H1 (cell line): ENCODE measurements at regions not wholly inside any gene's neighbourhood (a gene's known extent, or its start where the extent isn't known, plus 50 kb on each side); places are given as distances from the start of the nearest gene placed in this dataset.

Source experiments
- CTCF ChIA-PET: fragments of 300-600 bp; sonication (Branson Sonifier 250); formaldehyde crosslinking; loops from one replicate; lab custom pipeline; 2021; ENCODE audit not compliant: partially characterized antibody; lab: Charles Lee
- POLR2A ChIA-PET: fragments of 300-600 bp; sonication (Branson Sonifier 250); formaldehyde crosslinking; loops from one replicate; lab custom pipeline; 2021; ENCODE audit warnings: inconsistent platforms; ENCODE audit not compliant: partially characterized antibody; lab: Charles Lee
- DNase-seq, 2 experiments: peaks; one replicate each; pipeline versions ENCODE4 v3.0.0 to v3.0.0-alpha.2; 2010 to 2022; ENCODE audit warnings: low spot score in 2 of 2, low read depth in 1 of 2, mixed read lengths in 1 of 2
- FAIRE-seq: peaks from 2 replicates; lab custom pipeline; 2011; peaks lifted over from hg19 to GRCh38; lab: Jason Lieb, UNC
- H2AFZ ChIP-seq: 2 replicates; pipeline ENCODE4 v1.8.1; 2012; ENCODE audit warnings: low read length, inconsistent platforms
- H2AK5ac ChIP-seq: 2 replicates; pipeline ENCODE4 v1.6.1; 2013; ENCODE audit warnings: low read depth, low read length
- H2BK120ac ChIP-seq: replicated peaks from 2 replicates; pipeline ENCODE3; 2013; ENCODE audit warnings: low read depth, low read length, inconsistent platforms
- H2BK12ac ChIP-seq: 2 replicates; pipeline ENCODE4 v1.6.1; 2013; ENCODE audit warnings: low read depth, low read length
- H2BK15ac ChIP-seq: 2 replicates; pipeline ENCODE4 v1.6.1; 2013; ENCODE audit warnings: low read length
- H2BK20ac ChIP-seq: 2 replicates; pipeline ENCODE4 v1.6.1; 2013; ENCODE audit warnings: low read length
- H2BK5ac ChIP-seq: 2 replicates; pipeline ENCODE4 v1.6.1; 2013; ENCODE audit warnings: low read depth, low read length
- H3K14ac ChIP-seq: 2 replicates; pipeline ENCODE4 v1.6.1; 2013; ENCODE audit warnings: inconsistent platforms; ENCODE audit not compliant: insufficient read length
- H3K18ac ChIP-seq: 2 replicates; pipeline ENCODE4 v1.6.1; 2013; ENCODE audit warnings: low read length; ENCODE audit errors: extremely low read depth
- H3K23ac ChIP-seq: 2 replicates; pipeline ENCODE4 v1.6.1; 2013; ENCODE audit warnings: inconsistent platforms; ENCODE audit not compliant: insufficient read length
- H3K23me2 ChIP-seq: 2 replicates; pipeline ENCODE4 v1.6.1; 2013; ENCODE audit warnings: low read depth, low read length
- H3K27ac ChIP-seq: 2 replicates; pipeline ENCODE4 v1.6.1; 2011; ENCODE audit warnings: low read depth, low read length, inconsistent platforms
- H3K27me3 ChIP-seq, 4 experiments: replicated peaks in 1 of 4; 1 replicate in 1 of 4; 2 replicates in 3 of 4; pipeline versions ENCODE4 v1.6.1 to v1.8.1; 2011 to 2013; ENCODE audit warnings: low read length in 3 of 4, mild to moderate bottlenecking in 3 of 4, inconsistent platforms in 2 of 4, mixed read lengths in 2 of 4, moderate library complexity in 1 of 4; ENCODE audit not compliant: control insufficient read depth in 3 of 4, insufficient read depth in 3 of 4; ENCODE audit errors: extremely low read depth in 1 of 4
- H3K36me3 ChIP-seq, 4 experiments: 2 replicates each; pipeline versions ENCODE4 v1.6.1 to v1.8.1; 2011 to 2013; ENCODE audit warnings: mild to moderate bottlenecking in 4 of 4, low read length in 3 of 4, moderate library complexity in 2 of 4, control low read depth in 1 of 4, inconsistent platforms in 1 of 4; ENCODE audit not compliant: insufficient read depth in 4 of 4, control insufficient read depth in 2 of 4
- H3K4ac ChIP-seq: replicated peaks from 2 replicates; pipeline ENCODE3; 2013; ENCODE audit warnings: low read length, low read depth, mixed read lengths, inconsistent platforms; ENCODE audit not compliant: insufficient read length
- H3K4me1 ChIP-seq, 4 experiments: replicated peaks in 1 of 4; 1 replicate in 1 of 4; 2 replicates in 3 of 4; pipeline versions ENCODE4 v1.6.1 to v1.8.1; 2011 to 2013; ENCODE audit warnings: low read length in 3 of 4, inconsistent platforms in 2 of 4, mixed read lengths in 1 of 4; ENCODE audit not compliant: insufficient read depth in 4 of 4, control insufficient read depth in 3 of 4
- H3K4me2 ChIP-seq, 2 experiments: 2 replicates each; pipeline versions ENCODE4 v1.6.1 to v1.8.1; 2011 to 2013; ENCODE audit warnings: low read depth in 2 of 2, low read length in 2 of 2, control low read depth in 1 of 2, inconsistent platforms in 1 of 2, mild to moderate bottlenecking in 1 of 2; ENCODE audit not compliant: insufficient read depth in 1 of 2
- H3K4me3 ChIP-seq, 4 experiments: fragments of 200-600, 300-600 bp in 1 of 4; sonication (generic), shearing (Covaris generic), sonication (Bioruptor Twin) in 1 of 4; 2 replicates each; pipeline versions ENCODE4 v1.5.1 to v1.8.1; 2011 to 2016; ENCODE audit warnings: low read length in 4 of 4, low read depth in 3 of 4, control low read depth in 2 of 4, inconsistent platforms in 2 of 4, mild to moderate bottlenecking in 2 of 4, mixed read lengths in 1 of 4, moderate library complexity in 1 of 4; ENCODE audit not compliant: insufficient read depth in 2 of 4; ENCODE audit errors: extremely low read depth in 1 of 4
- H3K56ac ChIP-seq: replicated peaks from 2 replicates; pipeline ENCODE3; 2013; ENCODE audit warnings: low read depth, mild to moderate bottlenecking, mixed read lengths, low read length, inconsistent platforms; ENCODE audit not compliant: insufficient read length
- H3K79me1 ChIP-seq: 2 replicates; pipeline ENCODE4 v1.6.1; 2013; ENCODE audit warnings: low read depth, low read length, control low read depth
- H3K79me2 ChIP-seq, 2 experiments: 2 replicates each; pipeline versions ENCODE4 v1.6.1 to v1.8.1; 2012 to 2013; ENCODE audit warnings: low read length in 2 of 2, mild to moderate bottlenecking in 2 of 2, inconsistent platforms in 1 of 2; ENCODE audit not compliant: insufficient read depth in 2 of 2, control insufficient read depth in 1 of 2
- H3K9ac ChIP-seq, 4 experiments: replicated peaks in 1 of 4; 1 replicate in 1 of 4; 2 replicates in 3 of 4; pipeline versions ENCODE4 v1.6.1 to v1.8.1; 2011 to 2013; ENCODE audit warnings: low read depth in 3 of 4, low read length in 3 of 4, control low read depth in 2 of 4, mild to moderate bottlenecking in 2 of 4, moderate library complexity in 2 of 4, inconsistent platforms in 1 of 4; ENCODE audit errors: extremely low read depth in 1 of 4
- H3K9me3 ChIP-seq, 2 experiments: 2 replicates each; pipeline versions ENCODE4 v1.6.1 to v1.8.1; 2012 to 2013; ENCODE audit warnings: mild to moderate bottlenecking in 2 of 2, moderate library complexity in 2 of 2, control low read depth in 1 of 2, inconsistent platforms in 1 of 2, low read depth in 1 of 2, low read length in 1 of 2, mixed read lengths in 1 of 2; ENCODE audit not compliant: insufficient read depth in 2 of 2
- H4K20me1 ChIP-seq, 2 experiments: replicated peaks in 1 of 2; 2 replicates each; pipeline versions ENCODE3 to v1.8.1; 2011 to 2013; ENCODE audit warnings: inconsistent platforms in 2 of 2, low read length in 2 of 2, mild to moderate bottlenecking in 1 of 2; ENCODE audit not compliant: insufficient read depth in 2 of 2, control insufficient read depth in 1 of 2
- H4K5ac ChIP-seq: 2 replicates; pipeline ENCODE4 v1.6.1; 2013; ENCODE audit warnings: low read length, low read depth, mixed read lengths, inconsistent platforms; ENCODE audit not compliant: insufficient read length
- H4K8ac ChIP-seq: 2 replicates; pipeline ENCODE4 v1.8.0; 2013; ENCODE audit warnings: mild to moderate bottlenecking, moderate library complexity, low read length, inconsistent platforms; ENCODE audit not compliant: insufficient read depth; ENCODE audit errors: extremely low read depth
- H4K91ac ChIP-seq: replicated peaks from 2 replicates; pipeline ENCODE3; 2013; ENCODE audit warnings: low read length, mixed read lengths, inconsistent platforms; ENCODE audit not compliant: insufficient read length
- BRCA1 ChIP-seq: IDR thresholded peaks from 2 replicates; pipeline ENCODE4 v1.6.1; 2012; ENCODE audit warnings: low read depth, low read length, improper control_type of control experiment
- CBX8 ChIP-seq: fragments of 300-800, 300-1000 bp; sonication (generic); IDR thresholded peaks from 2 replicates; pipeline ENCODE4 v1.7.1; 2016; ENCODE audit warnings: low read depth, low read length, borderline replicate concordance
- EZH2 ChIP-seq: fragments of 200-600 bp; sonication (generic); IDR thresholded peaks from 2 replicates; pipeline ENCODE4 v1.7.1; 2012; ENCODE audit warnings: low read depth, mild to moderate bottlenecking, moderate library complexity, low read length, inconsistent platforms; ENCODE audit not compliant: severe bottlenecking
- JUND ChIP-seq: IDR thresholded peaks from 2 replicates; pipeline ENCODE4 v1.6.1; 2011; ENCODE audit warnings: mild to moderate bottlenecking, improper control_type of control experiment, low read length
- KDM1A ChIP-seq: fragments of 200-600, 300-600 bp; sonication (generic); IDR thresholded peaks from 2 replicates; pipeline ENCODE4 v1.7.1; 2016; ENCODE audit warnings: mild to moderate bottlenecking, low read length, borderline replicate concordance
- NRF1 ChIP-seq: IDR thresholded peaks from 2 replicates; pipeline ENCODE4 v1.6.1; 2011; ENCODE audit warnings: mild to moderate bottlenecking, low read depth, low read length, improper control_type of control experiment
- RBBP5 ChIP-seq: IDR thresholded peaks from 2 replicates; pipeline ENCODE4 v1.7.1; 2012; ENCODE audit warnings: low read depth, mild to moderate bottlenecking, inconsistent platforms, low read length, moderate library complexity, borderline replicate concordance
- RFX5 ChIP-seq: IDR thresholded peaks from 2 replicates; pipeline ENCODE4 v1.6.1; 2011; ENCODE audit warnings: low read depth, low read length, improper control_type of control experiment, borderline replicate concordance
- TAF1 ChIP-seq: IDR thresholded peaks from 2 replicates; pipeline ENCODE4 v1.6.1; 2011; ENCODE audit warnings: mild to moderate bottlenecking, low read depth, low read length
- WGBS, 2 experiments: shearing (Covaris generic) in 1 of 2; methylation state at CpG; one replicate each; pipeline versions ENCODE4 v1.1.6 to v1.1.7; 2013 to 2015; ENCODE audit warnings: low lambda C conversion rate in 2 of 2, mixed read lengths in 2 of 2, inconsistent platforms in 1 of 2, low coverage in 1 of 2, missing lambda C conversion rate in 1 of 2; ENCODE audit not compliant: insufficient replicate concordance in 2 of 2, insufficient coverage in 1 of 2, insufficient read length in 1 of 2; ENCODE audit errors: extremely low coverage in 1 of 2, missing lambda C conversion rate in 1 of 2; 5-methylcytosine and 5-hydroxymethylcytosine counted together

DNA sequence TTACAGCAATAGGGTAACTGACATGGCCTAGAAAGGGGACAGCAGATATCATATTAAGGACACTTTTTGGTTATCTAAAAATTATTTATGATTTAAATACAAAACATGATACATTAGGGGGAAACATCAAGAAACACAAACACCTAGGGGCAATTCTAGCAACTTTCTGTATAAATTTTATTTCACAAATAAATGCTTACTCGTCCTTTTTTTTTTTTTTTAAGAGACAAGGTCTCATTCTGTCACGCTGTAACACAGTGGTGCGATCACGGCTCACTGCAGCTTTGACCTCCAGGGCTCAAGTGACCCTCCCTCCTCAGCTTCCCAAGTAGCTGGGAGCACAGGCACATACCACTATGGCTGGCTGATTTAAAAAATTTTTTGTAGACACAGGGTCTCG, 151.8 kb upstream of the BCOR start:
- Histone ChIP-seq H3K79me2 (no peaks in the 10 kb centered on the region), H3K9me3 (no peaks in the 10 kb centered on the region), H3K4me3 (no peak overlapping the region), H3K23ac (no peak overlapping the region), H3K36me3 (no peaks in the 10 kb centered on the region), H2AFZ (no peak overlapping the region), H3K18ac (no peak overlapping the region), H3K9ac (no peak overlapping the region), H4K8ac (no peak overlapping the region), H2BK5ac (no peak overlapping the region), H3K56ac (no peak overlapping the region), H2BK15ac (no peak overlapping the region), H3K79me1 (no peaks in the 10 kb centered on the region), H3K4ac (no peak overlapping the region), H3K4me1 (peaks cover 0 to 8% (median 3%) of the 10 kb centered on the region in 4 experiments; a peak in 3 of 7 replicates), H4K91ac (no peak overlapping the region), H2BK20ac (no peak overlapping the region), H3K4me2 (no peak overlapping the region), H3K27me3 (no peaks in the 10 kb centered on the region), H4K20me1 (no peaks in the 10 kb centered on the region), H2BK12ac (no peak overlapping the region), H2BK120ac (no peak overlapping the region), H3K27ac (no peak overlapping the region), H2AK5ac (no peak overlapping the region), H3K14ac (no peak overlapping the region), H4K5ac (no peak overlapping the region), H3K23me2 (no peaks in the 10 kb centered on the region)
- FAIRE-seq (no peak), DNase-seq (no peak)
- 93% methylated on average over 2 of the region's 5 CpGs; no CpG with 5 or more reads in 1 of the 2 experiments for WGBS, 2 experiments
- ChIA-PET POLR2A (no interaction called here), CTCF (no interaction called here)
- TF ChIP-seq NRF1 = no peak
- TF ChIP-seq KDM1A = no peak
- no peak for TF ChIP-seq BRCA1
- TF ChIP-seq RFX5 = no peak
- TF ChIP-seq CBX8 = no peak
- TF ChIP-seq JUND = no peak
- TF ChIP-seq EZH2 = no peak
- TF ChIP-seq TAF1 = no peak
- no peak for TF ChIP-seq RBBP5
